ENCODE measurements at regions not wholly inside any gene's neighbourhood (a gene's known extent, or its start where the extent isn't known, plus 50 kb on each side); places are given as distances from the start of the nearest gene placed in this dataset.
"Not testable (repeated sequence)": the region's sequence is repeated elsewhere in the genome, so short reads cannot be mapped to it uniquely, and the experiment has no call there.

DNA sequence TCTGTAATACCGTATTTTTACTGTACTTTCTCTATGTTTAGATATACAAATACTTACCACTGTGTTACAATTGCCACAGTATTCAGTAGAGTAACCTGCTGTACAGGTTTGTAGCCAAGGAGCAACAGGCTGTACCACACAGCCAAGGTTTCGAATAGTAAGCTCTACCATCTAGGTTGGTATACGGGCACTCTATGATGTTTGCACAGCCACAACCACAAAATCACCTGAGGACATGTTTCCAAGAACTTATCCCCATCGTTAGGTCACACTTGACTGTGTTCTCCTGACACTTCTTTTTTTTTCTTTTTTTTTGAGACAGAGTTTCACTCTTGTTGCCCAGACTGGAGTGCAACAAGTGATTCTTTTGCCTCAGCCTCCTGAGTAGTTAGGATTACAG, 134.6 kb upstream of the TRIM24 start:
- no peak for DNase-seq

- DNase-seq: no peak
These were observed 131.8 kb upstream of the TRIM24 start for GRCh38 chr7:138328215-138328614.

GRCh38 chr7:138332850-138333249, 127.2 kb upstream of the TRIM24 start:
- not testable (repeated sequence) for DNase-seq

DNA sequence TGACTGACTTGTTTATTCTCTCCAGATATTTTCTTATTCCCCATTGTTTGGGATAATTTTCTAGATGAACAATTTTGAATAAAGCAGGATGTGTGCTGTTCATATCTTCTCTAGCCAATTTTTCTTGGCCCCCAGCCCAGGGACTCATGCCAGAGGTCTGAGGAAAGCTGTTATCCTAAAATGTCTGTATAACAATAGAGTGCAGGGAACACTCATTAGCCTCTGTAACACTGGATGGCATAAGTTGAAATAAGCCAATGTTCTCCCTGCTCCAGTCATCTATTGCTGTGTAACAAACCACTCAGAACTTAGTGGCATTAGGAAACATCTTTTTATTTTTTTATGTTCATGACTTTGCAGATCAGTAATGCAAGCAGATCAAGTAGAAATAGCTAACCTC, 121.7 kb upstream of the TRIM24 start:
- DNase-seq: peak; percentile 94

GRCh38 chr7:138339229-138339628, 120.8 kb upstream of the TRIM24 start:
- peak; percentile 50 for DNase-seq

- no peak for DNase-seq
These were observed 117.1 kb upstream of the TRIM24 start for GRCh38 chr7:138342990-138343389.

GRCh38 chr7:138345567-138345966, 114.5 kb upstream of the TRIM24 start:
- peak; percentile 16 for DNase-seq

GRCh38 chr7:138346975-138347374, 113.1 kb upstream of the TRIM24 start:
- no peak for DNase-seq

DNA sequence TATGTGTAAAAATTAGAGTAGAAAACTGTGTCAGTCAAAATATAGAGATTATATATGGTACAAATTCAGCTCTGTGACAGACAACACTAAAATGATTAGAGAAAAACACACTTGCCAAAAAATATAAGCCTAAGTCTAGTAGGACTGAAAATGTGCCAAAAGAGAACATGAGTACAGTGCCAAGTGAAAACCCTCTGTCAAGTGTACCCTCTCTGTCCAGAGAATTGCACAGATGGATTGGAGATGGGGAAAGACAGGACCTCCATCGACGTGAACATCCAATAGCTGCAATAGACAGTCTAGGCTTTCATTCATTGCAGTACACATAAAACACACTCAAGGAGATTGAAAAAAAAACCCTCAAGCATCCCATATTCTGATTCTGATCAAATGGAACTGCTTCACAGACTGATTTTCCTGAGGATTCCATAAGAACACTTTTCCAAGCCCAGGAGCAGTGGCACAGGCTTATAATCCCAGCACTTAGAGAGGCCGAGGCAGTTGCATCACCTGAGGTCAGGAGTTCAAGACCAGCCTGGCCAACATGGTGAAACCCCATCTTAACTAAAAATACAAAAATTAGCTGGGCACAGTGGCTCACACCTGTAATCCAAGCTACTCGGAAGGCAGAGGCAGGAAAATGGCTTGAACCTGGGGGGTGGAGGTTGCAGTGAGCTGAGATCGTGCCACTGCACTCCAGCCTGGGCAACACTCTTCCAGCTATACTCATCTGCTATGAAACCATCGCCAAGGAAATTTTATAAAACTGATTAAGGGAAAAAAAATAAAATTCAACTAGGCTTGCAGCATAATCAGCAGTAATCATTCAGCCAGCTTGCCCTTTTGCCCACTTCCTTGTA, 110.0 kb upstream of the TRIM24 start:
- DNase-seq: peak; percentile 86

DNA sequence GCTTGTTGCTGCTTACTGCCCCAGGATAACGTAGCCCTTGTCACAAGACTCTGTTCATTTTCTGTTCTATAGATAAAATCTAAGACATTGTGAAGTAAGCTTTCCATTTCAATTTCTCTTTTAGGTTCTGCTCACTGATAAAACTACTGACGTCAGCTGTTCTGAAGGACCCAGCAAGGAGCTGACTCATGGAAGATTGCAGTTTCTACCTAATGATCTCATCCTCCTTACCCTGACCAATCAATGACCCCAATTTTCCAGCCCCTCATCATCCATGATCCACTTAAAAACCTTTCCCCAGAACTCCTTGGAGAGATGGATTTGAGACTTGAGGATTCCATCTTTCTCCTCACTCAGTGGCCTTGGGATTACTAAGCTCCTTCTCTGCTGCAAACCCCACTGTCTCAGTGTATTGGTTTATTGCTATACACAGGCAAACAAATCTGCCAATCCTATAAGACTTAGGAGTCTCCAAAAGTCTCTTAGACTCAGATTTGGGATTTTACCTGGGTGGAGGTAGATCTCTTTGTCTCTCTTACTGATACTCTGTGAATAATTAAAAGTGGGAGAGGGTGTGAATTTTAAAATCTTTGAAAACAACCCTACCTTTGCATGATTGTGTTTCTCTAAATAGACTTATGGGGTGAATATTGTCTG, 109.2 kb upstream of the TRIM24 start:
- DNase-seq: no peak

GRCh38 chr7:138352570-138353461, 107.2 kb upstream of the TRIM24 start:
- no peak for DNase-seq

- DNase-seq: no peak
These were observed 106.0 kb upstream of the TRIM24 start for GRCh38 chr7:138354066-138354465.

- no peak for DNase-seq
These were observed 104.8 kb upstream of the TRIM24 start for GRCh38 chr7:138355254-138355653.

GRCh38 chr7:138358850-138359341, 101.2 kb upstream of the TRIM24 start:
- DNase-seq: no peak

DNA sequence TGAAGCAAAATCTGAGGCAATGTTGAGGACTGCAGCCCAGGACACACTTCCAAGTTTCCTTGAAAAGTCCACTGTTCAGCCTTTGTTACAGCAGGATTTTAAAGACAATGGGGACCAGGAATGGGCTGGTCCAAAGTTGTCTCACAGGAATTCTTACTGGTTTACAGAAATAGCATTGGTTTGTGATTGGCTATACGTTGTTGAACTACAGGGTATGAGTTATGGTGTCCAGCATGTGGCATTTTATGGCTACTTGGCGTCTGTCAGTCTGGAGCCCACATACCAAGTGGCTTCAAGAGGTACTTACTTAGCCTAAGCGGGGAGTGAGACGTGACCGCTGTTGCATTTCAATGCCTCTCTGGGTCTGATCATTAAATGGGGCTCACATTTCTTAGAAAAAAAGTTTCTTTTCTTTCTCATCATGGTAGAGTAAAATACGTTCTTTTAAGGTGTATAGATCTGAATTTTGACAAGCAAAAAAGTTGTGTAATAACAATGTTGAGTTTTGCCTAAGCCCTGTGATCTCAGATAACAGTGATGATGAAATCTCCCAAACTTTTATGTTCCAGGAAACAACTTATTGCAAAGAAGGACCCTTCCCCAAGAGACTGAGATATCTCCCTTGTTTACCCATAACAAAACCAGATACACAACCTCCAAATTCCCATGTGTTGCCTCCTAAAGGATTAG, 100.0 kb upstream of the TRIM24 start:
- no peak for DNase-seq

GRCh38 chr7:138363721-138364120, 96.3 kb upstream of the TRIM24 start:
- DNase-seq: no peak

DNA sequence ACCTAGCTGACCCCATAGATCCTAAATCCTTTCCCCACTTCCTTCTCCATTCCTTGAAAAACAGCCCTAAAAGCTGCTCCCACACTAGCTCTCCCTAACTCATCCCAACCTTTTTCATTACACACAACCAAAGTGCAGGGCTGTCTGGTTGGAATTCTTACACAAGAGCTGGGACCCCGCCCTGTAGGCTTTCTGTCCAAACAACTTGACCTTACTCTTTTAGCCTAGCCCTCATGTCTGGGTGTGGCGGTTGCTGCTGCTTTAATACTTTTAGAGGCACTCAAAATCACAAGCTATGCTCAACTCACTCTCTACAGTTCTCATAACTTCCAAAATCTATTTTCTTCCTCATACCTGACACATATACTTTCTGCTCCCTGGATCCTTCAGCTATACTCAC, 93.9 kb upstream of the TRIM24 start:
- DNase-seq: not testable (repeated sequence)

- not testable (repeated sequence) for DNase-seq
These were observed 93.4 kb upstream of the TRIM24 start for GRCh38 chr7:138366676-138367075.

DNA sequence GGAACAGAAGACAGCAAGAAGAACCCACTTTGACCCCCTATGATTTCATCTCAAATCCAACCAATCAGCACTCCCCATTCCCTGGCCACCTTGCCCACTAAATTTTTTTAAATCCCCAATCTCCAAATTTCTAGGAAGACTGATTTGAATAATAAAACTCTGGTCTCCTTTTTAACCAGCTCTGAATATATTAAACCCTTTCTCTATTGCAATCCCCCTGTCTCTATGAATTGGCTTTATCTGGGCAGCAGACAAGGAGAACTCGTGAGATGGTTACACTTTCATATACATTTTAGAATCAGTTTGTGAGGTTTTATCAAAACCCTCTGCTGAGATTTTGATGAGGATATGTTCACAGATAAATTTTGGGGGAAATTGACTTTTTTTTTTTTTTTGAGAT, 90.3 kb upstream of the TRIM24 start:
- DNase-seq: no peak

GRCh38 chr7:138370956-138371355, 89.1 kb upstream of the TRIM24 start:
- DNase-seq: no peak

DNA sequence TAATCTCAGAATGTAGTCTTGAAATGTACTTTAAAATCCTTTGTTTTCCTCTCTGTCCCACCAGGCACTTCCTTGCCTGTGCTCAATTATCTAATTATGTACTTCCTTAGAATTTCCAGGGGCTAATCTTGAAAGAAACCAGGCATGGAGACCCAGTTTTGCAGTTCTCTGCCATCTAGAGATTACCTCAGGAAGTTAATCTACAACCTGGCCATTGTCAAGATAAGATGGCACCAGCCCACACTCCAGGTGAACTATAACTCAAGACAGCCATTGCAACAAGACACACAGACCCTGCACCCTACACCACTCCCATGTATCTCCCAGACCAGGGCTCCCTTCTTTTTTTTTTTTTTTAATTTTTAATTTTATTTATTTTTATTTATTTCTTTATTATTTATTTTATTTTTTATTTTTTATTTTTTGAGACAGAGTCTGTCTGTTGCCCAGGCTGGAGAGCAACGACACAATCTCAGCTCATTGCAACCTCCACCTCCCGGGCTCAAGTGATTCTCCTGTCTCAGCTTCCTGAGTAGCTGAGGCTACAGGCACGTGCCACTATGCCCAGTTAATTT, 85.9 kb upstream of the TRIM24 start:
- DNase-seq: no peak

- DNase-seq: no peak
These were observed 82.8 kb upstream of the TRIM24 start for GRCh38 chr7:138377306-138377705.
